ENCODE measurements at regions not wholly inside any gene's neighbourhood (a gene's known extent, or its start where the extent isn't known, plus 50 kb on each side); places are given as distances from the start of the nearest gene placed in this dataset.

- Histone ChIP-seq H3K4me3 (no peak overlapping the region), H3K9me3 (no peaks in the 10 kb centered on the region), H3K27me3 (no peaks in the 10 kb centered on the region), H3K36me3 (no peaks in the 10 kb centered on the region), H3K27ac (no peak overlapping the region), H3K4me1 (no peaks in the 10 kb centered on the region)
- DNase-seq (peak in 2 of 4 donors; percentile 3 to 16), ATAC-seq (no peak)
- intact Hi-C loops (cut with DNase I) = no loop called here
- no peak for TF ChIP-seq CTCF (IDR thresholded peaks at IDR 0.05)
Observed at GRCh38 chr20:19079536-19080299, 132.7 kb upstream of the SLC24A3 start.

DNA sequence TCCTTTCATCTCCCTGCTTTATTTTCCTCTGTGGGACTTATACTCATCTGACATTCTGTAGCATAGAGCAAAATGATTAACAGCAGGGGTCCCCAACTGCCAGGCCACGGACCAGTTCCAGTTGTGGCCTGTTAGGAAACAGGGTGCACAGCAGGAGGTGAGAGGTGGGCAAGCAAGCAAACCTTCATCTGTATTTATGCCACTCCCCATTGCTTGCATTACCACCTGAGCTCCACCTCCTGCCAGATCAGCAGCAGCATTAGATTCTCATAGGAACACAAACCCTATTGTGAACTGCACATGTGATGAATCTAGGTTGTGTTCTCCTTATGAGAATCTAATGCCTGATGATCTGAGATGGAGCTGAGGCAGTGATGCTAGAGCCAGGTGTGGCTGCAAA is 130.5 kb upstream of the SLC24A3 start:
- ATAC-seq (no peak), DNase-seq (no peak)
- Histone ChIP-seq H3K36me3 (no peaks in the 10 kb centered on the region), H3K27me3 (no peaks in the 10 kb centered on the region), H3K4me1 (no peaks in the 10 kb centered on the region), H3K4me3 (no peak overlapping the region), H3K9me3 (no peaks in the 10 kb centered on the region), H3K27ac (no peak overlapping the region)
- TF ChIP-seq CTCF (IDR thresholded peaks at IDR 0.05) = no peak
- intact Hi-C loops (cut with DNase I) = no loop called here

GRCh38 chr20:19083136-19083621 is 129.3 kb upstream of the SLC24A3 start:
- Histone ChIP-seq H3K27me3 (no peaks in the 10 kb centered on the region), H3K4me3 (no peak overlapping the region), H3K36me3 (no peaks in the 10 kb centered on the region), H3K4me1 (no peaks in the 10 kb centered on the region), H3K27ac (no peak overlapping the region), H3K9me3 (no peaks in the 10 kb centered on the region)
- intact Hi-C loops (cut with DNase I) = no loop called here
- TF ChIP-seq CTCF (IDR thresholded peaks at IDR 0.05) = no peak
- no peak for DNase-seq
- ATAC-seq = no peak

GRCh38 chr20:19090332-19090731 is 122.1 kb upstream of the SLC24A3 start:
- no peaks in the 10 kb centered on the region for H3K4me1 ChIP-seq
- no peak overlapping the region for H3K27ac ChIP-seq
- intact Hi-C loops (cut with DNase I) = no loop called here
- H3K4me3 ChIP-seq = no peak overlapping the region
- peaks cover 0 to 4% of the 10 kb centered on the region in 2 donors for H3K27me3 ChIP-seq
- H3K9me3 ChIP-seq = no peaks in the 10 kb centered on the region
- ATAC-seq = no peak
- TF ChIP-seq CTCF (IDR thresholded peaks at IDR 0.05) = no peak
- DNase-seq = no peak
- no peaks in the 10 kb centered on the region for H3K36me3 ChIP-seq

GRCh38 chr20:19094959-19095541 is 117.4 kb upstream of the SLC24A3 start:
- Histone ChIP-seq H3K27me3 (peaks cover 0 to 4% of the 10 kb centered on the region in 2 donors), H3K36me3 (no peaks in the 10 kb centered on the region), H3K4me1 (no peaks in the 10 kb centered on the region), H3K4me3 (no peak overlapping the region), H3K9me3 (no peaks in the 10 kb centered on the region), H3K27ac (no peak overlapping the region)
- ATAC-seq (no peak), DNase-seq (no peak)
- intact Hi-C loops (cut with DNase I) = no loop called here
- TF ChIP-seq CTCF (IDR thresholded peaks at IDR 0.05) = no peak

Measured in left lung (tissue), 4 donors.